ENCODE measurements at regions not wholly inside any gene's neighbourhood (a gene's known extent, or its start where the extent isn't known, plus 50 kb on each side); places are given as distances from the start of the nearest gene placed in this dataset.
A peak's percentile ranks its signal among the peaks of the same experiment; 100 is the strongest.

GRCh38 chr2:12163866-12164265 is 417.4 kb downstream of the LPIN1 start:
- Mint-ChIP-seq H3K27ac (no peak overlapping the region), H3K4me1 (ENCODE audit: low read depth) (peaks cover 36% of the 10 kb centered on the region), H3K36me3 (ENCODE audit: insufficient read depth in 2 of 2) (peaks cover 0 to 2% of the 10 kb centered on the region in 2 donors), H3K4me3 (no peak overlapping the region), H3K27me3 (ENCODE audit: low read depth) (peaks cover 14% of the 10 kb centered on the region), H3K9me3 (peaks cover 0 to 2% of the 10 kb centered on the region in 2 donors)
- DNase-seq: no peak
- ATAC-seq (replicated peaks in 1 of 2): peak in 1 of 2 donors; percentile 36

DNA sequence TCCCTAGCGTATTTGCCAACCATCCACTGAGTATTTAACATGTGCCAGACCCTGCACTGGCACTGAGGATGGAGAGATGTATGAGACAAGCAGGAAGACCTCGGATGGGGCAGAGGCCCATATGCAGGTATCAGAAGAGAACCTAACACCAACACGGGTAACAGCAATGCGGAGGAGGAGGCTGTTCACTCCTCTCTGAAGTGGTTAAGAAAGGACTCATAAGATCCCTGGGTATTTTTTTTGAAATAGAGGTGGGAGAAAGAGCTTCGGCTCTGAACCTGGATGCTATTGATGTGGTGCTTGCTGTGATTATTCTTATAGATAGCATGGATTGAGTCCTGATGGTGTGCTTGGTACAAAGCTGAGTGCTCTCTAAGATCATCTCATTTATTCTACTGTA is 418.3 kb downstream of the LPIN1 start:
- ATAC-seq (replicated peaks in 1 of 2) (peak; percentile 57 to 80), DNase-seq (peak in 1 of 2 donors; percentile 18)
- H3K4me1 Mint-ChIP-seq (ENCODE audit: low read depth): peaks cover 44% of the 10 kb centered on the region
- peaks cover 14% of the 10 kb centered on the region for H3K27me3 Mint-ChIP-seq (ENCODE audit: low read depth)
- H3K36me3 Mint-ChIP-seq (ENCODE audit: insufficient read depth in 2 of 2): no peaks in the 10 kb centered on the region
- H3K4me3 Mint-ChIP-seq: no peak overlapping the region
- no peaks in the 10 kb centered on the region for H3K9me3 Mint-ChIP-seq
- no peak overlapping the region for H3K27ac Mint-ChIP-seq

DNA sequence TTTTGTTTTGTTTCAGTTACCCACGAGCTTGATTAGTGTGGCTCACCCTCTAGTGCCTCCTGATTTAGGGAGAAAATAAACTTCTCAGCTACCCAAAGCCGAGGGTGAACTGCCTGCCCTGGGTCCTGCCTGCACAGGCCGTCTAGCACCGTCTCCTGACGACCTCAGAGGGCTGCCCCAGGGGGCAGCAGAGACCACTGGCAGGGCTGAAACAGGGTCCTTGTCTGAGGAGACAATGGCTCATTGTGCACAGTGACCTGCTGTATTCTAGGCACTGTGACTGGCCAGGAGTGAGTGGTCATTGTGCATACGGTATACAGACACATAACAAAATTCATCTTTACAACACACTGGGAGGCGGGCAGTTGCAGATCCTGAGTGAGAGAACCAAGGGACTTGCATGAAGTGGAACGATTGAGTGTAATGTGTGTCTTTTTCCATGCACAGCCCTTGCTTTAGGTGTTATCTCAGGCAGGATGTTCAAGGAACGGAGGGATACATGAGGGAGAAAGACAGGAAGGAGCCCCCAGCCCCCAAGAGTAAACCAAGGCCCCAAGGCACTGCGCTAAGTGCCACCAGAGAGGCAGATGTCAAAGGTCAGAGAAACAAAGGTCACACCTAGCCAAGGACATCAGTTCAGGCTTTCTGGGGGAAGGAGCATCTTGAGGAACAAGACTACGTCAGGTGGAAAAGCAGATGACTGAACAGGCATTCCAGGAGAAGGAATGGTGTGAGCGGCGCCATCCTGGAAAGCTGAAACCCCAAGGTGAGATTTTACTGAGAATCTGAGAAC is 421.3 kb downstream of the LPIN1 start:
- H3K27me3 Mint-ChIP-seq (ENCODE audit: low read depth): peaks cover 14% of the 10 kb centered on the region
- H3K4me3 Mint-ChIP-seq: no peak overlapping the region
- H3K27ac Mint-ChIP-seq: no peak overlapping the region
- ATAC-seq (replicated peaks in 1 of 2) (no peak), DNase-seq (peak in 1 of 2 donors; percentile 10)
- no peaks in the 10 kb centered on the region for H3K9me3 Mint-ChIP-seq
- H3K36me3 Mint-ChIP-seq (ENCODE audit: insufficient read depth in 2 of 2): no peaks in the 10 kb centered on the region
- H3K4me1 Mint-ChIP-seq (ENCODE audit: low read depth): peaks cover 52% of the 10 kb centered on the region

DNA sequence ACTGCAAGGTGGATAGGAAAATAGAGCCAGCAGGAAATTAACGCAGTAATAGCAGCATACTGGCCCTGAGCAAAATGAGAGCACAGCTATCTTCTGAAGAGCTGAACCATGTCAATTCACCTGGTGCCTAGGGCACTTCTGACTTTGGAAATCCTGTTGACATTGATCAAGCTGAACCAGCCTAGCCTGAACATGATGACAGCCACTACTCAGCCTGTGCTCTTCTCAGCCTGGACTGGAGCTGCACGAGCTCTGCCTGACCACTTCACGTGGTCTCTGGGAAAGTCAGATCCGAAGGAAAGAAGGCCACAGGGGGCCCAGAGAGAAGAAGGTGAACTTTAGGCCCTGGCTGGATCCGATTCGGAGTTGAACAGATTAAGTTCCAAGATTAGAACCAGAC is 421.9 kb downstream of the LPIN1 start:
- DNase-seq (no peak), ATAC-seq (replicated peaks in 1 of 2) (no peak)
- Mint-ChIP-seq H3K9me3 (no peaks in the 10 kb centered on the region), H3K27ac (no peak overlapping the region), H3K27me3 (ENCODE audit: low read depth) (peaks cover 14% of the 10 kb centered on the region), H3K36me3 (ENCODE audit: insufficient read depth in 2 of 2) (no peaks in the 10 kb centered on the region), H3K4me1 (ENCODE audit: low read depth) (peaks cover 52% of the 10 kb centered on the region), H3K4me3 (no peak overlapping the region)

GRCh38 chr2:12168791-12169388 is 422.5 kb downstream of the LPIN1 start:
- Mint-ChIP-seq H3K36me3 (ENCODE audit: insufficient read depth in 2 of 2) (no peaks in the 10 kb centered on the region), H3K27ac (no peak overlapping the region), H3K9me3 (no peaks in the 10 kb centered on the region), H3K4me3 (no peak overlapping the region), H3K27me3 (ENCODE audit: low read depth) (peaks cover 8% of the 10 kb centered on the region), H3K4me1 (ENCODE audit: low read depth) (peaks cover 48% of the 10 kb centered on the region)
- no peak for DNase-seq
- ATAC-seq (replicated peaks in 1 of 2): no peak

DNA sequence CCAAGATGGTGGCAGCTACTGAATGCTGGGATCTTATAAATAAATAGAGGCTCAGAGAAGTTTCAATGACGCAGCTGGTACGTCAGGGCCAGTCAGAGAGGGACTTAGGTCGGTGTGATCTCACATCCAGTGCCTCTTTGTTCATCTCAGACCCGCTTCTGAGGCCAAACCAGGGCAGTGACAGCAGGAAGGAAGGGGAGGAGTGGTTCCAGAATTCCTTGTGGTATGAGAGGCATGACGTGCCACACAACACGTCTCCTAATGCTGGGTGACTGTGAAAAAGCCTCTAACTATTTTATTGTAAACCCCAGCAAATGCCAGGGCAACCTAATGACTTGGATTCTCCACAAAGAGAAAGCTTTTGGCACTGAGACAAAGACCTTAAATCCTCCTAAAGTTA is 423.3 kb downstream of the LPIN1 start:
- H3K4me3 Mint-ChIP-seq: no peak overlapping the region

DNA sequence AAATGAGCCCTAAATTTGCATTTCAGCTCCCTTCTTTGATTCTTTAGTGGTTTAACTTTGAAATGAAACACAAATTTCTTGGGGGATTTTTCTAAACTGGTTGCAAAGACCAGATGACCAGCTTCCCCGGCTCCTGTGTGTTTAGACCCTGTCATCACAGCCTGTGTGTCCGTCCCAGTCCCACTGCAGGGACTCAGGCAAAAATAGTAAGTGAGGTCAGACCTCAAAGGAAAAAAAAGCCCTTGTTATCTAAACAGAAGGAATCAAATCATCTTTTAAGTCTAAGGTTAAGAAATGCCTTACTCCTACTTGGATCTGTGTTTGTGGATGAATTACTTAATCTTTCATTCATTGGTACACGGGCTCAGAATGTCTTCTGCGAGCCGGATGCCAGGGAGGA is 423.7 kb downstream of the LPIN1 start:
- no peak for DNase-seq
- no peaks in the 10 kb centered on the region for H3K36me3 Mint-ChIP-seq (ENCODE audit: insufficient read depth in 2 of 2)
- H3K27ac Mint-ChIP-seq: no peak overlapping the region
- peaks cover 37% of the 10 kb centered on the region for H3K4me1 Mint-ChIP-seq (ENCODE audit: low read depth)
- H3K4me3 Mint-ChIP-seq: peak overlapping the region in 1 of 2 donors; percentile 6
- H3K27me3 Mint-ChIP-seq (ENCODE audit: low read depth): peaks cover 7% of the 10 kb centered on the region
- H3K9me3 Mint-ChIP-seq: no peaks in the 10 kb centered on the region
- no peak for ATAC-seq (replicated peaks in 1 of 2)

More for the DNA sequence above, 423.3 kb downstream of the LPIN1 start:
- no peaks in the 10 kb centered on the region for H3K36me3 Mint-ChIP-seq (ENCODE audit: insufficient read depth in 2 of 2)
- H3K9me3 Mint-ChIP-seq: no peaks in the 10 kb centered on the region
- H3K27me3 Mint-ChIP-seq (ENCODE audit: low read depth): peaks cover 7% of the 10 kb centered on the region
- DNase-seq (peak in 1 of 2 donors; percentile 15), ATAC-seq (replicated peaks in 1 of 2) (peak in 1 of 2 donors; percentile 75)
- peak overlapping the region; percentile 8 for H3K27ac Mint-ChIP-seq
- H3K4me1 Mint-ChIP-seq (ENCODE audit: low read depth): peaks cover 40% of the 10 kb centered on the region

DNA sequence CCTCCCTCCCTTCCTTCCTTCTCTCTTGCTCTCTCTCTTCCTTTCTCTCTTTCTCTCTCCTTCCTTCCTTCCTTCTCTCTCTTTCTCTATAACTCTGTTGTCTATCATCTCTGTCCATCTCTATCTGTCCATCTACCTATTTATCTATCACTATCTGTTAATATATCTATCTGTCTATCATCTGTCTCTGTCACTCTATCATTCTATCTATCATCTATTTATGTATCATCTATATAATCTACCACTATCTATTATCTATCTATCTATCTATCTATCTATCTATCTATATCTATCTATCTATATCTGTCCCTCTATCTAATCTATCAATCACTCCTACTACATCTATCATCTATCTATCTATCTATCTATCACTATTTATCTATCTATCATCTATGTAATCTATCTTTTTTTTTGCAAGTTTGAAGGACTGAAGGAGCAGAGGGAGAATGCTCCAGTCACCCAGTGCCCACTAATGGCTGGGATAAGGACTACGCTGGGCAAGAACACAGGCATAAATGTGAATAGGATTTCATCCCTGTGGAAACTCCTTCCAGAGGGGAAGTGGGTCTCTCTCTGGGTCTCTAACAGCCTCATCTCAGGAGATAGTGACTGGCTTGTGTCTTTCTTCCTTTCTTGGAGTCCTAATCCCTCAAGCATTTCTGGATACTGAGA is 427.0 kb downstream of the LPIN1 start:
- no peak for ATAC-seq (replicated peaks in 1 of 2)
- no peaks in the 10 kb centered on the region for H3K36me3 Mint-ChIP-seq (ENCODE audit: insufficient read depth in 2 of 2)
- no peak overlapping the region for H3K4me3 Mint-ChIP-seq
- peaks cover 8% of the 10 kb centered on the region for H3K27me3 Mint-ChIP-seq (ENCODE audit: low read depth)
- no peak for DNase-seq
- H3K9me3 Mint-ChIP-seq: no peaks in the 10 kb centered on the region
- H3K4me1 Mint-ChIP-seq (ENCODE audit: low read depth): peaks cover 55% of the 10 kb centered on the region
- H3K27ac Mint-ChIP-seq: no peak overlapping the region

DNA sequence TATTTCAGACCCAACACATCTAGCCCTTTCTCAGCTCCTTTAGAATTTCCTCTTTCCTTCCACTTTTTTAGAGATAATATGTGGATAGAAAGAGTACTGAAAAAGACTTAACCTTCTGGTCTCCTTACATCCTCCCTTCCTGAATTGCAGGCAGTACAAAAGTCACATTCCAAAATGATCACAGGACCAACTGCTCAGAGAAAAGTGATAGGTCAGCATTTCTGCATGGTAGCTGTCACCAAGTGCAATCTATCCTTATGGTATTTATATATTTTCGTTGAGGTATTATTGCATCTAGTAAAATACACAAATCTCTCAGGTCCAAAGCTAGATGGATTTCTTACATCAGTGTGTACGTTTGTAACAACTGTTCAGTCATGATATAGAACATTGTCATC is 427.5 kb downstream of the LPIN1 start:
- no peak overlapping the region for H3K27ac Mint-ChIP-seq
- H3K36me3 Mint-ChIP-seq (ENCODE audit: insufficient read depth in 2 of 2): no peaks in the 10 kb centered on the region
- ATAC-seq (replicated peaks in 1 of 2) (no peak), DNase-seq (no peak)
- H3K4me1 Mint-ChIP-seq (ENCODE audit: low read depth): peaks cover 55% of the 10 kb centered on the region
- no peaks in the 10 kb centered on the region for H3K9me3 Mint-ChIP-seq
- H3K27me3 Mint-ChIP-seq (ENCODE audit: low read depth): peaks cover 8% of the 10 kb centered on the region
- no peak overlapping the region for H3K4me3 Mint-ChIP-seq

GRCh38 chr2:12175323-12175722 is 428.9 kb downstream of the LPIN1 start:
- ATAC-seq (replicated peaks in 1 of 2) (no peak), DNase-seq (no peak)
- Mint-ChIP-seq H3K9me3 (no peaks in the 10 kb centered on the region), H3K27ac (no peak overlapping the region), H3K4me1 (ENCODE audit: low read depth) (peaks cover 43% of the 10 kb centered on the region), H3K27me3 (ENCODE audit: low read depth) (peaks cover 8% of the 10 kb centered on the region), H3K4me3 (no peak overlapping the region), H3K36me3 (ENCODE audit: insufficient read depth in 2 of 2) (no peaks in the 10 kb centered on the region)

DNA sequence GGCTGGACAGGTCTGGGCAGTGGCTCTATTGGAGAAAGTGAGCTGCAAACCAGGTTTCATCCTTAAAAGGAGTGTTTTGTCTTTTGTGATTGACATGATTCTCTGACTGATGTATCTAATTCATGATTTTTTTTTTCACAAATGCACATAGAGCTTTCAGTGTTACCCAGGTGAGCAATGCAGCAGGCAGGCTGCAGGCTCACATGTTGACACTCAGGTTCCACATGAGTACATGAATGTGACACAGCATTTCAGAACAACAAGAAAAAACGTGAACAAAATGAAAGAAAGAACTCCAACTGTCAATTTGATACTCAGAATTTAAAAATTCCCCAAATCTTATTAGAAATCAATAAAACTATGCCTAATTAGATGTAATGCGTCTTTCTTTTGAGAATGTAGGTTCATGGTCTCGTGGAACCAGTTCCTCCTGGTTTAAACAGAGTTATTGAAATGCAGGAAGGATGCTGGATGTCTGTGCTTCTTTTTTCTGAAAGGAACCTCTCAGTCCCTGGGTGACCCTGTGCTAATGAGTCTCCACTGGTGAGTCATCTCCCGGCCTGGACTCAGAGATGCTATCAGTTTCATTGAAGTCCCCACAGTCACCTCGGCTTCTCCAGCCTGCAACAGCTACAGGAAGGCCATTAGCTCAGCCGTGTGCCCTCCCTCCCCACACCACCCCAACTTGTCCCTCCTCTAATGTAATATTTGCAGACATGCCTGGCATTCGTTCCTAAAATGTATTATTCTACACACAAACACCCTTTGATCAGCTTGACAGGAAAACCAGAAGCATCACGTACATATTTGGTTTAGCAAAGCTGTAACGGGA is 430.4 kb downstream of the LPIN1 start:
- DNase-seq (peak in 1 of 2 donors; percentile 25), ATAC-seq (replicated peaks in 1 of 2) (peak; percentile 75 to 79)
- Mint-ChIP-seq H3K9me3 (no peaks in the 10 kb centered on the region), H3K4me1 (ENCODE audit: low read depth) (peaks cover 41% of the 10 kb centered on the region), H3K27ac (no peak overlapping the region), H3K36me3 (ENCODE audit: insufficient read depth in 2 of 2) (no peaks in the 10 kb centered on the region), H3K27me3 (ENCODE audit: low read depth) (peaks cover 8% of the 10 kb centered on the region), H3K4me3 (peak overlapping the region; percentile 2 to 33)

DNA sequence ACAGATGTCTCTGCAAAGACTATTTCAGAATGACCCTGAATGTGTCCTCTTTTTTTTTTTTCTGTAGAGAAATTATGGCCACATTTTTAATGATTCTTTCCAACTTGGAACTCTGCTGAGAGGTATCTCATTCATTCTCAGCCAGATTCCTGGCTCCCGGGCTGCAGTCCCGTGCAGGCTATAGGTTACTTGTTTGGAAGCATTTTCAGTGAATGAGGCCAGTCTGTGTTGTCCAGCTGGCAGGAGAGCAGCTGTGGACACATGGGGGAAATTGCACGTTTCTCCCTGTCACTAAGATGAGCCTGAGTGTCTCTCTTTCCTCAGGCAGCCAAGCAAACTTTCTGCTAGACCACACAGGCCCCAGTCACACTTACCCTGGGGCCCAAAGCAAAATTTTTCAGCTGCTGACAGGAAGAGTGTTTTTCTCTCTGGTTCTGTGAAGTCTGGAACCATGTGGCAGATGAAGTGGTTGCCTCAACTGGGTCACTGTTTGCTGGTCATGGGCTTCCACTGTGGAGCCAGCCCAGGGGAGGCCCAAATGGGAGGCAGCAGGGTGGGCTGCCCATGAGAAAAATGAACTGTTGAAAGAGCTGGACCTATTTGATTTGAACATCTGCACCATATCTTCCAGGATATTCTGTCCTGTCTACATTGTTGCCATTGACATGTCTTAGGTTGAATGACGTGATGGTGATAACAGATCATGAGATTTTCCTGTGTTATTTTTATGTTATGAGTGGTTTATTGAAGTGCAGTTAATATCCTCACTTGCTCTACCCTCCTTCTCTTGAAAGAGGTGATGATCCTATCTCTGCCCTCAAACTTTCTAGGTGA is 431.2 kb downstream of the LPIN1 start:
- H3K4me1 Mint-ChIP-seq (ENCODE audit: low read depth): peaks cover 41% of the 10 kb centered on the region
- no peaks in the 10 kb centered on the region for H3K9me3 Mint-ChIP-seq
- H3K27me3 Mint-ChIP-seq (ENCODE audit: low read depth): peaks cover 8% of the 10 kb centered on the region
- ATAC-seq (replicated peaks in 1 of 2) (peak; percentile 69), DNase-seq (peak; percentile 19 to 30)
- H3K27ac Mint-ChIP-seq: no peak overlapping the region
- H3K36me3 Mint-ChIP-seq (ENCODE audit: insufficient read depth in 2 of 2): no peaks in the 10 kb centered on the region
- peak overlapping the region; percentile 2 to 44 for H3K4me3 Mint-ChIP-seq
